ENCODE measurements at regions not wholly inside any gene's neighbourhood (a gene's known extent, or its start where the extent isn't known, plus 50 kb on each side); places are given as distances from the start of the nearest gene placed in this dataset.

- H3K4me2 ChIP-seq (replicated peaks; ENCODE audit: low read depth, low read length, poor library complexity, severe bottlenecking): no peak overlapping the region
- no CpG with 5 or more reads among the region's 1 CpG for WGBS (ENCODE audit: insufficient coverage)
These were observed 500.2 kb downstream of the CDH9 start for GRCh38 chr5:26538226-26538625.

GRCh38 chr5:26535215-26535614 is 503.2 kb downstream of the CDH9 start:
- intact Hi-C loops (cut with micrococcal nuclease): no loop called here
- CTCF ChIA-PET: no interaction called here

More at GRCh38 chr5:26538226-26538625, 500.2 kb downstream of the CDH9 start:
- Histone ChIP-seq H3K9ac (ENCODE audit: low read length) (no peak overlapping the region), H3K9me3 (ENCODE audit: control extremely low read depth in 1 of 3, control insufficient read depth in 2 of 3, insufficient read depth in 1 of 3, low read length in 2 of 3) (peaks cover 0 to 8% (median 0%) of the 10 kb centered on the region in 3 donors), H3K4me3 (ENCODE audit: control extremely low read depth in 1 of 5, extremely low read depth in 1 of 5, insufficient read depth in 1 of 5, low read depth in 2 of 5, low read length in 4 of 5) (no peak overlapping the region), H3K79me2 (ENCODE audit: control insufficient read depth, insufficient read depth, low read length) (no peaks in the 10 kb centered on the region), H2AFZ (ENCODE audit: insufficient read depth, low read depth, low read length, poor library complexity, severe bottlenecking) (no peak overlapping the region), H3K27me3 (replicated peaks in 1 of 4; ENCODE audit: control extremely low read depth in 1 of 4, control insufficient read depth in 3 of 4, insufficient read depth in 4 of 4, low read length in 3 of 4) (no peaks in the 10 kb centered on the region), H3K27ac (ENCODE audit: low read length in 2 of 2) (no peak overlapping the region), H3K36me3 (replicated peaks in 1 of 2; ENCODE audit: control extremely low read depth in 1 of 2, control insufficient read depth in 1 of 2, extremely low read depth in 1 of 2, insufficient read depth in 2 of 2, low read length in 1 of 2) (no peaks in the 10 kb centered on the region), H4K20me1 (ENCODE audit: control insufficient read depth, insufficient read depth, low read length, poor library complexity, severe bottlenecking) (no peaks in the 10 kb centered on the region), H3K4me1 (ENCODE audit: control insufficient read depth in 2 of 2, insufficient read depth in 2 of 2, low read length in 2 of 2) (no peaks in the 10 kb centered on the region)
- TF ChIP-seq EZH2 (IDR thresholded peaks at IDR 0.05; ENCODE audit: borderline replicate concordance, insufficient read depth, low read depth, low read length, poor library complexity, severe bottlenecking) (no peak), CTCF (IDR thresholded peaks at IDR 0.05) (no peak)
- Mint-ChIP-seq H3K9me3 (ENCODE audit: insufficient read depth) (peaks cover 4% of the 10 kb centered on the region), H3K27me3 (no peaks in the 10 kb centered on the region), H3K4me3 (no peak overlapping the region), H3K27ac (no peak overlapping the region), H3K4me1 (no peaks in the 10 kb centered on the region)
- no peak for ATAC-seq (ENCODE audit: low read depth)
- POLR2A ChIA-PET: no interaction called here
- intact Hi-C loops (cut with micrococcal nuclease): no loop called here
- no peak for DNase-seq
- CTCF ChIA-PET: no interaction called here

More at GRCh38 chr5:26535215-26535614, 503.2 kb downstream of the CDH9 start:
- H3K9me3 Mint-ChIP-seq (ENCODE audit: insufficient read depth): no peaks in the 10 kb centered on the region
- Histone ChIP-seq H3K9ac (ENCODE audit: low read length) (no peak overlapping the region), H4K20me1 (ENCODE audit: control insufficient read depth, insufficient read depth, low read length, poor library complexity, severe bottlenecking) (no peaks in the 10 kb centered on the region), H3K27ac (ENCODE audit: low read length in 2 of 2) (no peak overlapping the region), H3K27me3 (replicated peaks in 1 of 4; ENCODE audit: control extremely low read depth in 1 of 4, control insufficient read depth in 3 of 4, insufficient read depth in 4 of 4, low read length in 3 of 4) (no peaks in the 10 kb centered on the region), H3K4me1 (ENCODE audit: control insufficient read depth in 2 of 2, insufficient read depth in 2 of 2, low read length in 2 of 2) (no peaks in the 10 kb centered on the region), H3K4me3 (ENCODE audit: control extremely low read depth in 1 of 5, extremely low read depth in 1 of 5, insufficient read depth in 1 of 5, low read depth in 2 of 5, low read length in 4 of 5) (no peak overlapping the region), H2AFZ (ENCODE audit: insufficient read depth, low read depth, low read length, poor library complexity, severe bottlenecking) (no peak overlapping the region), H3K79me2 (ENCODE audit: control insufficient read depth, insufficient read depth, low read length) (no peaks in the 10 kb centered on the region), H3K36me3 (replicated peaks in 1 of 2; ENCODE audit: control extremely low read depth in 1 of 2, control insufficient read depth in 1 of 2, extremely low read depth in 1 of 2, insufficient read depth in 2 of 2, low read length in 1 of 2) (no peaks in the 10 kb centered on the region), H3K9me3 (ENCODE audit: control extremely low read depth in 1 of 3, control insufficient read depth in 2 of 3, insufficient read depth in 1 of 3, low read length in 2 of 3) (no peaks in the 10 kb centered on the region), H3K4me2 (replicated peaks; ENCODE audit: low read depth, low read length, poor library complexity, severe bottlenecking) (no peak overlapping the region)
- DNase-seq: no peak
- H3K4me1 Mint-ChIP-seq: no peaks in the 10 kb centered on the region
- no peak overlapping the region for H3K27ac Mint-ChIP-seq
- no peak for ATAC-seq (ENCODE audit: low read depth)
- no peak for TF ChIP-seq CTCF (IDR thresholded peaks at IDR 0.05)
- TF ChIP-seq EZH2 (IDR thresholded peaks at IDR 0.05; ENCODE audit: borderline replicate concordance, insufficient read depth, low read depth, low read length, poor library complexity, severe bottlenecking): no peak
- POLR2A ChIA-PET: no interaction called here
- WGBS (ENCODE audit: insufficient coverage): 83% methylated on average over 1 of the region's 3 CpGs
- no peaks in the 10 kb centered on the region for H3K27me3 Mint-ChIP-seq
- H3K4me3 Mint-ChIP-seq: no peak overlapping the region

Measured in B cell (primary cell).